ENCODE measurements at regions not wholly inside any gene's neighbourhood (a gene's known extent, or its start where the extent isn't known, plus 50 kb on each side); places are given as distances from the start of the nearest gene placed in this dataset.

DNA sequence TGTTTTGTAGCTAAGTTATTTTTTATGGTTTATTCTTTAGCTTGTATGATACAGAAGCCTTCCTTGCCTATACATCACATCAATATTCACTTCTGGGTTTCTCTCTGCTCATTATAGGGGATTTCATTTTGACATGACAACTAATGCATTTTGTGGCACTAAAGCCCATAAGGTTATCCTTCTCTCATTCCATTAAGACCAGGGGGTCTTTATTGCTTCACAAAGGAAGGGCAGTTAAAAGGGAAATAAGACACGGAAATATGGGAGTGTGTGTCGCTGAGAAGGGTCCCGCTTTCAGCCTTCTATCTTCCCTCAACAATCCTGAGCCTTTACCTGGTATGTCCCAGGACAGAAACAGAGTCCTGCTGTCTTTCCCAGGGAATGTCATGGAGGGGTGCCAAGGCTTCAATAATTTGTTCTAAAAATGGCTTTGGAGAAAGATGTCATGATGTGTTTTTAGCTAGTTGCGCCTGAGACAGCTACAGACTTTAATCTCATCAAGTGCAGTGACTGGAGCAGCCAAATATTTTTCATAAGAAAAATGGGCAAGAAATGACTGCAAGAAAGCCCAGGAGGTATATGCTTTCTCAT is 1145.4 kb upstream of the TMEM132C start:
- TF ChIP-seq CTCF (conservative IDR thresholded peaks at IDR 0.05) (no peak), EZH2 (IDR thresholded peaks at IDR 0.05; ENCODE audit: low read depth) (no peak)
